Right atrium auricular region (tissue), 2 donors: ENCODE measurements at regions not wholly inside any gene's neighbourhood (a gene's known extent, or its start where the extent isn't known, plus 50 kb on each side); places are given as distances from the start of the nearest gene placed in this dataset.
"Not testable (repeated sequence)": the region's sequence is repeated elsewhere in the genome, so short reads cannot be mapped to it uniquely, and the experiment has no call there.

Experiments
- DNase-seq: peaks from one replicate; pipeline ENCODE4 v3.0.0-alpha.2; 2019; ENCODE audit warnings: low spot score
- H3K27ac ChIP-seq, 2 donors: fragments of 200-600 bp; sonication (generic); 1 replicate in 1 of 2; 2 replicates in 1 of 2; pipeline ENCODE4 v1.5.1; 2016 to 2019
- H3K27me3 ChIP-seq, 2 donors: fragments of 200-600 bp; sonication (generic); one replicate each; pipeline versions ENCODE4 v1.5.1 to v1.6.0; 2017 to 2019
- H3K36me3 ChIP-seq: fragments of 200-600 bp; sonication (generic); one replicate; pipeline ENCODE4 v1.5.1; 2016
- H3K4me1 ChIP-seq, 2 donors: fragments of 200-600 bp; sonication (generic); one replicate each; pipeline versions ENCODE4 v1.5.1 to v1.6.0; 2017 to 2019
- H3K4me3 ChIP-seq, 2 donors: fragments of 200-600 bp; sonication (generic); 1 replicate in 1 of 2; 2 replicates in 1 of 2; pipeline ENCODE4 v1.5.1; 2017 to 2019; ENCODE audit warnings: mild to moderate bottlenecking in 1 of 2, moderate library complexity in 1 of 2
- H3K9me3 ChIP-seq, 2 donors: fragments of 200-600 bp; sonication (generic); one replicate each; pipeline ENCODE4 v1.5.1; 2019
- TF ChIP-seq, protein P1 (sequence below), 2 donors: fragments of 200-600 bp; sonication (generic); IDR thresholded peaks; one replicate each; pipeline ENCODE4 v1.5.1; 2019; ENCODE audit warnings: antibody characterized with exemption in 2 of 2

- Histone ChIP-seq H3K4me1 (no peaks in the 10 kb centered on the region), H3K36me3 (no peaks in the 10 kb centered on the region), H3K4me3 (no peak overlapping the region), H3K9me3 (no peaks in the 10 kb centered on the region), H3K27ac (no peak overlapping the region), H3K27me3 (no peaks in the 10 kb centered on the region)
- no peak for DNase-seq
- TF ChIP-seq, protein P1, sequence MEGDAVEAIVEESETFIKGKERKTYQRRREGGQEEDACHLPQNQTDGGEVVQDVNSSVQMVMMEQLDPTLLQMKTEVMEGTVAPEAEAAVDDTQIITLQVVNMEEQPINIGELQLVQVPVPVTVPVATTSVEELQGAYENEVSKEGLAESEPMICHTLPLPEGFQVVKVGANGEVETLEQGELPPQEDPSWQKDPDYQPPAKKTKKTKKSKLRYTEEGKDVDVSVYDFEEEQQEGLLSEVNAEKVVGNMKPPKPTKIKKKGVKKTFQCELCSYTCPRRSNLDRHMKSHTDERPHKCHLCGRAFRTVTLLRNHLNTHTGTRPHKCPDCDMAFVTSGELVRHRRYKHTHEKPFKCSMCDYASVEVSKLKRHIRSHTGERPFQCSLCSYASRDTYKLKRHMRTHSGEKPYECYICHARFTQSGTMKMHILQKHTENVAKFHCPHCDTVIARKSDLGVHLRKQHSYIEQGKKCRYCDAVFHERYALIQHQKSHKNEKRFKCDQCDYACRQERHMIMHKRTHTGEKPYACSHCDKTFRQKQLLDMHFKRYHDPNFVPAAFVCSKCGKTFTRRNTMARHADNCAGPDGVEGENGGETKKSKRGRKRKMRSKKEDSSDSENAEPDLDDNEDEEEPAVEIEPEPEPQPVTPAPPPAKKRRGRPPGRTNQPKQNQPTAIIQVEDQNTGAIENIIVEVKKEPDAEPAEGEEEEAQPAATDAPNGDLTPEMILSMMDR (IDR thresholded peaks at IDR 0.05) = no peak
Observed at GRCh38 chr4:103842076-103842475, 122.3 kb upstream of the TACR3 start.

DNA sequence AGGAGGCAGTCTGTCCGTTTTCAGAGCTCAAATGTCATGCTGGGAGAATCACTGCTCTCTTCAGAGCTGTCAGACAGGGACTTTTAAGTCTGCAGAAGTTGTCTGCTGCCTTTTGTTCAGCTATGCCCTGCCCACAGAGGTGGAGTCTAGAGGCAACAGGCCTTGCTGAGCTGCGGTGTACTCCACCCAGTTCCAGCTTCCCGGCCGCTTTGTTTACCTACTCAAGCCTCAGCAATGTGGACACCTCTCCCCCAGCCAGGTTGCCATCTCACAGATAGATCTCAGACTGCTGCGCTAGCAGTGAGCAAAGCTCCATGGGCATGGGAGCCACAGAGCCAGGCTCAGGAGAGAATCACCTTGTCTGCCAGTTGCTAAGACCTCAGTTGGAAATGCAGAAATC, 90.5 kb upstream of the TACR3 start:
- not testable (repeated sequence) for H3K27ac ChIP-seq, H3K4me3 ChIP-seq, H3K4me1 ChIP-seq, DNase-seq, H3K9me3 ChIP-seq, H3K27me3 ChIP-seq, H3K36me3 ChIP-seq

DNA sequence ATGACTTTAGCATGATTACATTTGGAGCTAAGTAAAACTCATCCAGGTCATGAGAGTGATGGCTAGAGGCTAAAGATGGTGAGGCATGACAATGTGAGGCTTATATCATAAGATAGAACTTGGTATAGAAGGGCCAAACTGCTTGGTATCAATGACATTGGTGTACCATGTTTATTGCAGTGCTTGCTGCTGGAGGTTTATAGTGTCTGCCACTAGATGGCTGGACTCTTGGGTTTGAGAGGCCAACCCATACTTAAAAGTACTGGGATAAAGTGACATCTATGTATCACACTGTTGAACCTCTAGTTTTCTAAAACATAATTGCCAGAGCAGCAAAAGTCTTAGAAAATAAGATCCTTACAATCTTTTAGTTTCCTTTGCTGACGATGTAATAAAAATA, 83.0 kb upstream of the TACR3 start:
- Histone ChIP-seq H3K4me1 (no peaks in the 10 kb centered on the region), H3K36me3 (no peaks in the 10 kb centered on the region), H3K9me3 (peaks cover 0 to 13% of the 10 kb centered on the region in 2 donors), H3K4me3 (no peak overlapping the region), H3K27ac (no peak overlapping the region), H3K27me3 (no peaks in the 10 kb centered on the region)
- TF ChIP-seq, protein P1 (IDR thresholded peaks at IDR 0.05) = no peak
- no peak for DNase-seq

DNA sequence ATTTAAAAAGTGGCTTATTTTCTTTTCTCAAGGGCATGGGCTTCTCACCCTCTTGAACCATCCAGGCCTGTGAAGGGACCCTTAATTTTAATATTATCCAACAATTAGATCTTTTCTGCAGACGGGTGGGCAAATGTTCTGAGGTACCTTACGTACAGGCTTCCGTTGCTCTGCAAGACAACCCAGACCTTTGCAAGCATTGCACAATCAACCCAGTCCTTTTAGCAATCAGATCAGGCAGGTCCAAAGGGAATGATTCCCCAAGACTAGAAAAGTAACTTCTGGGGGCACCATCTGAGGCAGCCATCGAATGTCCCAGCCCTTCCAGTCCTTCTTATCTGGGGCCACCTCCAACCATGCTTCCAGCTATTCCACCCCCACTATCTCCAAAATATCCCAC, 67.3 kb upstream of the TACR3 start:
- Histone ChIP-seq H3K36me3 (no peaks in the 10 kb centered on the region), H3K9me3 (peaks cover 0 to 28% of the 10 kb centered on the region in 2 donors), H3K27ac (no peak overlapping the region), H3K4me1 (no peaks in the 10 kb centered on the region), H3K27me3 (no peaks in the 10 kb centered on the region), H3K4me3 (no peak overlapping the region)
- DNase-seq = no peak
- TF ChIP-seq, protein P1 (IDR thresholded peaks at IDR 0.05) = no peak

DNA sequence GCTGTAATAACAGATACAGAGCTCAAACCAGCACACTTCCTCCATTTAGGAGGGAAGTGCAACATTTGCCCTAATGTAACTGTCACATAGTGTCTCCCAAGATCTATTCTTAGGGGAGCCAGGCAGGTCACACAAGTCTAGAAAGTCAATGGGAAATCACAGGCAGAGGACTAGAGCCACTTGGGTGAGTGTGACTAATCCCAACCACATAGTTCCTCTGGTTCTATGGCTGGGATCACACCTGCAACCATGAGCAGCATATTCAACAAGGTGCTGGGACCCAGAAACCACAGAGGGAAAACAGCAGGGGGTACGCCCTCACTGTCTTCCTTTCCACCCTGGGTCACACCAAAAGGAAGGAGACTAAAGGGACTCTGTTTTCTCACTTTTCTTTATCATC, 66.8 kb upstream of the TACR3 start:
- Histone ChIP-seq H3K36me3 (no peaks in the 10 kb centered on the region), H3K4me3 (no peak overlapping the region), H3K4me1 (no peaks in the 10 kb centered on the region), H3K27ac (no peak overlapping the region), H3K27me3 (no peaks in the 10 kb centered on the region), H3K9me3 (peaks cover 0 to 28% of the 10 kb centered on the region in 2 donors)
- DNase-seq = no peak
- TF ChIP-seq, protein P1 (IDR thresholded peaks at IDR 0.05) = no peak

GRCh38 chr4:103786014-103786413, 66.2 kb upstream of the TACR3 start:
- TF ChIP-seq, protein P1 (IDR thresholded peaks at IDR 0.05) = peak in 1 of 2 donors; percentile 36
- Histone ChIP-seq H3K4me1 (no peaks in the 10 kb centered on the region), H3K4me3 (no peak overlapping the region), H3K9me3 (peaks cover 0 to 28% of the 10 kb centered on the region in 2 donors), H3K27me3 (no peaks in the 10 kb centered on the region), H3K36me3 (no peaks in the 10 kb centered on the region), H3K27ac (no peak overlapping the region)
- DNase-seq = no peak
